ENCODE measurements at regions not wholly inside any gene's neighbourhood (a gene's known extent, or its start where the extent isn't known, plus 50 kb on each side); places are given as distances from the start of the nearest gene placed in this dataset.

- Histone ChIP-seq H3K4me3 (ENCODE audit: low read depth in 1 of 2, low read length in 2 of 2) (no peak overlapping the region), H3K9me3 (ENCODE audit: control insufficient read depth in 1 of 2, low read length in 2 of 2) (peaks cover 0 to 3% of the 10 kb centered on the region in 2 donors), H3K36me3 (ENCODE audit: control insufficient read depth in 1 of 2, insufficient read depth in 2 of 2, low read length in 2 of 2) (no peaks in the 10 kb centered on the region), H3K27ac (ENCODE audit: low read depth, low read length) (peak overlapping the region; percentile 36), H3K27me3 (ENCODE audit: control insufficient read depth in 1 of 2, insufficient read depth in 2 of 2, low read length in 2 of 2) (peaks cover 0 to 3% of the 10 kb centered on the region in 2 donors), H3K4me1 (ENCODE audit: control insufficient read depth in 1 of 2, insufficient read depth in 2 of 2, low read length in 2 of 2) (peaks cover 30 to 35% of the 10 kb centered on the region in 2 donors), H3K9ac (ENCODE audit: low read depth in 1 of 2, low read length in 2 of 2) (peak overlapping the region; percentile 9 to 51)
Observed at GRCh38 chr1:234771642-234772344, 161.8 kb upstream of the IRF2BP2 start.

- H3K4me1 ChIP-seq (ENCODE audit: control insufficient read depth in 1 of 2, insufficient read depth in 2 of 2, low read length in 2 of 2) = peaks cover 30 to 35% of the 10 kb centered on the region in 2 donors
- H3K9ac ChIP-seq (ENCODE audit: low read depth in 1 of 2, low read length in 2 of 2) = no peak overlapping the region
Observed at GRCh38 chr1:234770924-234771540, 161.1 kb upstream of the IRF2BP2 start.

GRCh38 chr1:234769986-234770795 lies 160.2 kb upstream of the IRF2BP2 start:
- Histone ChIP-seq H3K27me3 (ENCODE audit: control insufficient read depth in 1 of 2, insufficient read depth in 2 of 2, low read length in 2 of 2) (no peaks in the 10 kb centered on the region), H3K4me3 (ENCODE audit: low read depth in 1 of 2, low read length in 2 of 2) (no peak overlapping the region), H3K9ac (ENCODE audit: low read depth in 1 of 2, low read length in 2 of 2) (no peak overlapping the region), H3K27ac (ENCODE audit: low read depth, low read length) (no peak overlapping the region), H3K9me3 (ENCODE audit: control insufficient read depth in 1 of 2, low read length in 2 of 2) (no peaks in the 10 kb centered on the region), H3K4me1 (ENCODE audit: control insufficient read depth in 1 of 2, insufficient read depth in 2 of 2, low read length in 2 of 2) (peaks cover 30 to 35% of the 10 kb centered on the region in 2 donors), H3K36me3 (ENCODE audit: control insufficient read depth in 1 of 2, insufficient read depth in 2 of 2, low read length in 2 of 2) (no peaks in the 10 kb centered on the region)

More at GRCh38 chr1:234770924-234771540, 161.1 kb upstream of the IRF2BP2 start:
- no peak overlapping the region for H3K4me3 ChIP-seq (ENCODE audit: low read depth in 1 of 2, low read length in 2 of 2)
- peaks cover 0 to 2% of the 10 kb centered on the region in 2 donors for H3K9me3 ChIP-seq (ENCODE audit: control insufficient read depth in 1 of 2, low read length in 2 of 2)
- H3K27me3 ChIP-seq (ENCODE audit: control insufficient read depth in 1 of 2, insufficient read depth in 2 of 2, low read length in 2 of 2) = no peaks in the 10 kb centered on the region
- H3K36me3 ChIP-seq (ENCODE audit: control insufficient read depth in 1 of 2, insufficient read depth in 2 of 2, low read length in 2 of 2) = no peaks in the 10 kb centered on the region
- no peak overlapping the region for H3K27ac ChIP-seq (ENCODE audit: low read depth, low read length)

GRCh38 chr1:234769284-234769985 lies 159.5 kb upstream of the IRF2BP2 start:
- H3K27me3 ChIP-seq (ENCODE audit: control insufficient read depth in 1 of 2, insufficient read depth in 2 of 2, low read length in 2 of 2) = no peaks in the 10 kb centered on the region
- no peak overlapping the region for H3K27ac ChIP-seq (ENCODE audit: low read depth, low read length)
- no peaks in the 10 kb centered on the region for H3K36me3 ChIP-seq (ENCODE audit: control insufficient read depth in 1 of 2, insufficient read depth in 2 of 2, low read length in 2 of 2)
- H3K9me3 ChIP-seq (ENCODE audit: control insufficient read depth in 1 of 2, low read length in 2 of 2) = no peaks in the 10 kb centered on the region
- peaks cover 30 to 35% of the 10 kb centered on the region in 2 donors for H3K4me1 ChIP-seq (ENCODE audit: control insufficient read depth in 1 of 2, insufficient read depth in 2 of 2, low read length in 2 of 2)
- no peak overlapping the region for H3K4me3 ChIP-seq (ENCODE audit: low read depth in 1 of 2, low read length in 2 of 2)
- H3K9ac ChIP-seq (ENCODE audit: low read depth in 1 of 2, low read length in 2 of 2) = no peak overlapping the region

- H3K27ac ChIP-seq (ENCODE audit: low read depth, low read length) = no peak overlapping the region
- no peak overlapping the region for H3K4me3 ChIP-seq (ENCODE audit: low read depth in 1 of 2, low read length in 2 of 2)
- peaks cover 30 to 35% of the 10 kb centered on the region in 2 donors for H3K4me1 ChIP-seq (ENCODE audit: control insufficient read depth in 1 of 2, insufficient read depth in 2 of 2, low read length in 2 of 2)
- no peaks in the 10 kb centered on the region for H3K27me3 ChIP-seq (ENCODE audit: control insufficient read depth in 1 of 2, insufficient read depth in 2 of 2, low read length in 2 of 2)
- no peaks in the 10 kb centered on the region for H3K9me3 ChIP-seq (ENCODE audit: control insufficient read depth in 1 of 2, low read length in 2 of 2)
- no peak overlapping the region for H3K9ac ChIP-seq (ENCODE audit: low read depth in 1 of 2, low read length in 2 of 2)
- H3K36me3 ChIP-seq (ENCODE audit: control insufficient read depth in 1 of 2, insufficient read depth in 2 of 2, low read length in 2 of 2) = no peaks in the 10 kb centered on the region
Observed at GRCh38 chr1:234768569-234769283, 158.7 kb upstream of the IRF2BP2 start.

GRCh38 chr1:234768171-234768568 lies 158.2 kb upstream of the IRF2BP2 start:
- no peak overlapping the region for H3K9ac ChIP-seq (ENCODE audit: low read depth in 1 of 2, low read length in 2 of 2)
- no peak overlapping the region for H3K4me3 ChIP-seq (ENCODE audit: low read depth in 1 of 2, low read length in 2 of 2)
- H3K9me3 ChIP-seq (ENCODE audit: control insufficient read depth in 1 of 2, low read length in 2 of 2) = no peaks in the 10 kb centered on the region
- no peaks in the 10 kb centered on the region for H3K27me3 ChIP-seq (ENCODE audit: control insufficient read depth in 1 of 2, insufficient read depth in 2 of 2, low read length in 2 of 2)
- H3K27ac ChIP-seq (ENCODE audit: low read depth, low read length) = no peak overlapping the region
- H3K36me3 ChIP-seq (ENCODE audit: control insufficient read depth in 1 of 2, insufficient read depth in 2 of 2, low read length in 2 of 2) = no peaks in the 10 kb centered on the region
- peaks cover 30 to 35% of the 10 kb centered on the region in 2 donors for H3K4me1 ChIP-seq (ENCODE audit: control insufficient read depth in 1 of 2, insufficient read depth in 2 of 2, low read length in 2 of 2)

- Histone ChIP-seq H3K36me3 (ENCODE audit: control insufficient read depth in 1 of 2, insufficient read depth in 2 of 2, low read length in 2 of 2) (no peaks in the 10 kb centered on the region), H3K4me3 (ENCODE audit: low read depth in 1 of 2, low read length in 2 of 2) (no peak overlapping the region), H3K27ac (ENCODE audit: low read depth, low read length) (no peak overlapping the region), H3K9ac (ENCODE audit: low read depth in 1 of 2, low read length in 2 of 2) (no peak overlapping the region), H3K27me3 (ENCODE audit: control insufficient read depth in 1 of 2, insufficient read depth in 2 of 2, low read length in 2 of 2) (no peaks in the 10 kb centered on the region), H3K9me3 (ENCODE audit: control insufficient read depth in 1 of 2, low read length in 2 of 2) (no peaks in the 10 kb centered on the region), H3K4me1 (ENCODE audit: control insufficient read depth in 1 of 2, insufficient read depth in 2 of 2, low read length in 2 of 2) (peaks cover 16 to 24% of the 10 kb centered on the region in 2 donors)
Observed at GRCh38 chr1:234765672-234766071, 155.7 kb upstream of the IRF2BP2 start.

GRCh38 chr1:234765181-234765580 lies 155.2 kb upstream of the IRF2BP2 start:
- Histone ChIP-seq H3K36me3 (ENCODE audit: control insufficient read depth in 1 of 2, insufficient read depth in 2 of 2, low read length in 2 of 2) (no peaks in the 10 kb centered on the region), H3K9me3 (ENCODE audit: control insufficient read depth in 1 of 2, low read length in 2 of 2) (no peaks in the 10 kb centered on the region), H3K27ac (ENCODE audit: low read depth, low read length) (no peak overlapping the region), H3K4me3 (ENCODE audit: low read depth in 1 of 2, low read length in 2 of 2) (no peak overlapping the region), H3K27me3 (ENCODE audit: control insufficient read depth in 1 of 2, insufficient read depth in 2 of 2, low read length in 2 of 2) (no peaks in the 10 kb centered on the region), H3K4me1 (ENCODE audit: control insufficient read depth in 1 of 2, insufficient read depth in 2 of 2, low read length in 2 of 2) (peaks cover 19 to 24% of the 10 kb centered on the region in 2 donors), H3K9ac (ENCODE audit: low read depth in 1 of 2, low read length in 2 of 2) (no peak overlapping the region)

- Histone ChIP-seq H3K9ac (ENCODE audit: low read depth in 1 of 2, low read length in 2 of 2) (no peak overlapping the region), H3K36me3 (ENCODE audit: control insufficient read depth in 1 of 2, insufficient read depth in 2 of 2, low read length in 2 of 2) (no peaks in the 10 kb centered on the region), H3K27me3 (ENCODE audit: control insufficient read depth in 1 of 2, insufficient read depth in 2 of 2, low read length in 2 of 2) (no peaks in the 10 kb centered on the region), H3K9me3 (ENCODE audit: control insufficient read depth in 1 of 2, low read length in 2 of 2) (no peaks in the 10 kb centered on the region), H3K4me3 (ENCODE audit: low read depth in 1 of 2, low read length in 2 of 2) (no peak overlapping the region), H3K4me1 (ENCODE audit: control insufficient read depth in 1 of 2, insufficient read depth in 2 of 2, low read length in 2 of 2) (peaks cover 17 to 22% of the 10 kb centered on the region in 2 donors), H3K27ac (ENCODE audit: low read depth, low read length) (no peak overlapping the region)
Observed at GRCh38 chr1:234763910-234764309, 153.9 kb upstream of the IRF2BP2 start.

Data from duodenal mucosa (tissue), 2 donors.